Erythroblast (primary cell): ENCODE measurements at regions not wholly inside any gene's neighbourhood (a gene's known extent, or its start where the extent isn't known, plus 50 kb on each side); places are given as distances from the start of the nearest gene placed in this dataset.

ENCODE experiments used
- GATA1 ChIP-seq: IDR thresholded peaks from 2 replicates; pipeline ENCODE4 v1.6.1; 2011; ENCODE audit warnings: low read depth, mild to moderate bottlenecking, control low read depth, low read length, moderate library complexity
- POLR2A ChIP-seq: IDR thresholded peaks from 2 replicates; pipeline ENCODE4 v1.6.1; 2011; ENCODE audit warnings: mild to moderate bottlenecking, low read length

DNA sequence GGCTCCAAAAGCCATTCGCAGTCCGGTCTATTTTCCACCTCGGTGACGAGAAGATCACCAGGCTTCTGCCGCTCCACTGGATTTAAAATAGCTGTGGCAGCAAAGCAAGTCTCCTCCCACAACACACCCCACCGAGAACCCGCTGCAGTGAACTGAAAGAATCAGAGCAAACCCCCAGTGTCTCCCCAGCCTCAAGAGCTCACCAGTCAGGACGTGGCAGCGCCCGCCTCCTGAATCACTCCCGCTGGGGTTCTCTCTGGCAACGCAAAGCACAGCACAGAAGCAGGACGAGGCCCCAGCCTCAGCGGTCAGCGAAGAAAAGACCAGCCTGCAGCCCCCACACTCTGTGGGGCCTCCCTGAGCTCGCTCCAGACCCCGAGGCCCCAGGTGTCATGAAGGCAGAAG lies 126.1 kb upstream of the PPP2R2D start:
- no peak for TF ChIP-seq POLR2A
- no peak for TF ChIP-seq GATA1
